Left hindlimb (tissue), 1 donor: ENCODE measurements at regions not wholly inside any gene's neighbourhood (a gene's known extent, or its start where the extent isn't known, plus 50 kb on each side); places are given as distances from the start of the nearest gene placed in this dataset.

Source experiments
- DNase-seq: peaks from one replicate; pipeline ENCODE4 v3.0.0-alpha.2; 2018

- DNase-seq: no peak
These were observed 178.7 kb upstream of the MCTP2 start for GRCh38 chr15:94052711-94053110.

- DNase-seq: no peak
These were observed 183.8 kb upstream of the MCTP2 start for GRCh38 chr15:94047566-94047965.

- no peak for DNase-seq
These were observed 189.0 kb upstream of the MCTP2 start for GRCh38 chr15:94042180-94042928.

- DNase-seq: no peak
These were observed 189.6 kb upstream of the MCTP2 start for GRCh38 chr15:94041746-94042145.

- no peak for DNase-seq
These were observed 190.7 kb upstream of the MCTP2 start for GRCh38 chr15:94040541-94041248.

- no peak for DNase-seq
These were observed 195.2 kb upstream of the MCTP2 start for GRCh38 chr15:94036156-94036555.

GRCh38 chr15:94033683-94034020, 197.7 kb upstream of the MCTP2 start:
- DNase-seq: no peak

GRCh38 chr15:94033014-94033682, 198.2 kb upstream of the MCTP2 start:
- no peak for DNase-seq

GRCh38 chr15:94032571-94032970, 198.8 kb upstream of the MCTP2 start:
- no peak for DNase-seq

- no peak for DNase-seq
These were observed 200.3 kb upstream of the MCTP2 start for GRCh38 chr15:94031072-94031471.

- DNase-seq: no peak
These were observed 201.9 kb upstream of the MCTP2 start for GRCh38 chr15:94029495-94029894.

GRCh38 chr15:94028809-94029208, 202.6 kb upstream of the MCTP2 start:
- DNase-seq: no peak

GRCh38 chr15:94028121-94028520, 203.2 kb upstream of the MCTP2 start:
- DNase-seq: no peak

GRCh38 chr15:94027581-94027980, 203.8 kb upstream of the MCTP2 start:
- no peak for DNase-seq

GRCh38 chr15:94026458-94027304, 204.7 kb upstream of the MCTP2 start:
- peak; percentile 52 for DNase-seq

- peak; percentile 37 for DNase-seq
These were observed 207.8 kb upstream of the MCTP2 start for GRCh38 chr15:94023531-94023930.

GRCh38 chr15:94021621-94022320, 209.6 kb upstream of the MCTP2 start:
- no peak for DNase-seq

- no peak for DNase-seq
These were observed 212.3 kb upstream of the MCTP2 start for GRCh38 chr15:94019062-94019461.

- DNase-seq: no peak
These were observed 216.0 kb upstream of the MCTP2 start for GRCh38 chr15:94015324-94015723.

GRCh38 chr15:94008104-94009074, 223.0 kb upstream of the MCTP2 start:
- peak; percentile 34 for DNase-seq

- no peak for DNase-seq
These were observed 226.7 kb upstream of the MCTP2 start for GRCh38 chr15:94004697-94005096.
